ENCODE measurements at regions not wholly inside any gene's neighbourhood (a gene's known extent, or its start where the extent isn't known, plus 50 kb on each side); places are given as distances from the start of the nearest gene placed in this dataset.

DNA sequence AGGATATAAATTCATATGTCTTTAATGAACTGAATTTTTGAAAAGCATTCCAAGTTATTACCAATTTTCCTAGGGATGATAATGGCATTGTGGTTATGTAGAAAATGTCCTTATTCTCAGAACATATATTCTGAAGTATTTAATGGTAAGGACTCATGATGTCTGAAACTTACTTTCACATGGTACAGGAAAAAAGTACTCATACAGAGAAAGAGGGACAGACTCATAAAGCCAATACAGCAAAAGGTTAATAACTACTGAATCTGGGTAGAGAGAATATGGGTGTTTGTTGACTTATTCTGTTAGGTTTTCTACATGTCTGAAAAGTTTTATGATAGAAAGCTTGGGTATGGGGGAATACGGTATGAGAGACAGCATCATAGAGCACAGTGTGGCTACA is 84.3 kb upstream of the SERTAD2 start:
- no peak for TF ChIP-seq POLR2A (IDR thresholded peaks at IDR 0.05)
- no peak for TF ChIP-seq POLR2AphosphoS5 (IDR thresholded peaks at IDR 0.05)
- TF ChIP-seq, protein P1, sequence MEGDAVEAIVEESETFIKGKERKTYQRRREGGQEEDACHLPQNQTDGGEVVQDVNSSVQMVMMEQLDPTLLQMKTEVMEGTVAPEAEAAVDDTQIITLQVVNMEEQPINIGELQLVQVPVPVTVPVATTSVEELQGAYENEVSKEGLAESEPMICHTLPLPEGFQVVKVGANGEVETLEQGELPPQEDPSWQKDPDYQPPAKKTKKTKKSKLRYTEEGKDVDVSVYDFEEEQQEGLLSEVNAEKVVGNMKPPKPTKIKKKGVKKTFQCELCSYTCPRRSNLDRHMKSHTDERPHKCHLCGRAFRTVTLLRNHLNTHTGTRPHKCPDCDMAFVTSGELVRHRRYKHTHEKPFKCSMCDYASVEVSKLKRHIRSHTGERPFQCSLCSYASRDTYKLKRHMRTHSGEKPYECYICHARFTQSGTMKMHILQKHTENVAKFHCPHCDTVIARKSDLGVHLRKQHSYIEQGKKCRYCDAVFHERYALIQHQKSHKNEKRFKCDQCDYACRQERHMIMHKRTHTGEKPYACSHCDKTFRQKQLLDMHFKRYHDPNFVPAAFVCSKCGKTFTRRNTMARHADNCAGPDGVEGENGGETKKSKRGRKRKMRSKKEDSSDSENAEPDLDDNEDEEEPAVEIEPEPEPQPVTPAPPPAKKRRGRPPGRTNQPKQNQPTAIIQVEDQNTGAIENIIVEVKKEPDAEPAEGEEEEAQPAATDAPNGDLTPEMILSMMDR (IDR thresholded peaks at IDR 0.05), result no peak
- no peak for TF ChIP-seq EP300 (IDR thresholded peaks at IDR 0.05)
